Heart right ventricle (tissue), 16 donors: ENCODE measurements at regions not wholly inside any gene's neighbourhood (a gene's known extent, or its start where the extent isn't known, plus 50 kb on each side); places are given as distances from the start of the nearest gene placed in this dataset.

Source experiments
- ATAC-seq, 8 donors: fragments of 200-7000 bp; cut with Tn5 transposase; one replicate each; pipeline ENCODE4 v1.9.1; 2020; ENCODE audit warnings: mild to moderate bottlenecking in 8 of 8, moderate library complexity in 8 of 8, moderate number of reproducible peaks in 1 of 8
- DNase-seq, 2 donors: peaks; one replicate each; pipeline ENCODE4 v3.0.0-alpha.2; 2020
- H3K27ac ChIP-seq, 10 donors: fragments of 200-600 bp; sonication (generic) in 2 of 10; one replicate each; pipeline versions ENCODE4 v1.5.0 to v1.8.0; 2020 to 2022; ENCODE audit warnings: mild to moderate bottlenecking in 3 of 10
- H3K27me3 ChIP-seq, 7 donors: fragments of 200-600 bp; one replicate each; pipeline ENCODE4 v1.8.0; 2021 to 2022; ENCODE audit warnings: mild to moderate bottlenecking in 2 of 7
- H3K36me3 ChIP-seq, 9 donors: fragments of 200-600 bp; sonication (generic) in 1 of 9; one replicate each; pipeline versions ENCODE4 v1.5.0 to v1.8.0; 2020 to 2022; ENCODE audit warnings: mild to moderate bottlenecking in 2 of 9
- H3K4me1 ChIP-seq, 9 donors: fragments of 200-600 bp; sonication (generic) in 1 of 9; one replicate each; pipeline versions ENCODE4 v1.5.0 to v1.8.0; 2020 to 2022; ENCODE audit warnings: mild to moderate bottlenecking in 4 of 9
- H3K4me3 ChIP-seq, 10 donors: fragments of 200-600 bp; sonication (generic) in 2 of 10; one replicate each; pipeline versions ENCODE4 v1.5.0 to v1.8.0; 2020 to 2022; ENCODE audit warnings: mild to moderate bottlenecking in 7 of 10, moderate library complexity in 2 of 10
- H3K9me3 ChIP-seq, 11 donors: fragments of 200-600 bp in 10 of 11; sonication (generic) in 2 of 11; one replicate each; pipeline versions ENCODE4 v1.5.0 to v1.8.0; 2013 to 2022; ENCODE audit warnings: mild to moderate bottlenecking in 2 of 11, control low read depth in 1 of 11, moderate library complexity in 1 of 11
- CTCF ChIP-seq, 9 donors: fragments of 200-600 bp; sonication (generic) in 2 of 9; IDR thresholded peaks; one replicate each; pipeline versions ENCODE4 v1.5.0 to v1.8.0; 2021 to 2022; ENCODE audit warnings: antibody characterized with exemption in 9 of 9, mild to moderate bottlenecking in 5 of 9, moderate library complexity in 1 of 9
- WGBS, 2 donors: extraction: QIAGEN DNeasy Blood & Tissue Kit; methylation state at CpG; one replicate each; pipeline ENCODE4 v1.1.7; 2013; ENCODE audit warnings: inconsistent platforms in 1 of 2; 5-methylcytosine and 5-hydroxymethylcytosine counted together
- intact Hi-C, 10 donors: fragments of 100-400 bp; cut with DNase I; formaldehyde crosslinking; loops; one replicate each; pipeline versions ENCODE4 v1.11.1 to v1.14.2; 2022
- donor health status: Arrhythmogenic right ventricular cardiomyopathy.
- donor health status: ischemic (EF 13 %, LVEDD 7.1; RV severe dilation, severe dysfunction).
- donor health status: healthy with polysubstance abuse.
- donor health status: DM: no; HTN: yes; CAD: no.
- donor health status: DM: no; HTN: no; CAD: no.
- donor health status: ischemic (EF 25% LVEDD 6.9; RV normal size, moderate dysfunction).
- donor health status: ischemic (EF 25% LVEDD 5.7; RV mildly dilated, moderate dysfunction).
- donor health status: healthy.
- donor health status: DM: yes; HTN: yes; CAD: no.
- donor health status: Ischemic cardiomyopathy.
- donor health status: ischemic (EF 35%, LVEDD 5.7; RV mildly dilated, moderate dysfunction).
- donor health status: nonischemic (EF 11% LVEDD 7.7; RV severe dilation, severe dysfunction).
- donor health status: DM: yes; HTN: yes; CAD: no.
- donor health status: PGD.
- donor health status: ischemic (EF 29% LVEDD 5.4; RV normal size, mild dysfunction).
- donor health status: nonischemic (EF 23%, LVEDD 6.1; RV moderate dilation, normal function).

GRCh38 chr10:58885146-58885545 lies 291.3 kb upstream of the PHYHIPL start:
- Histone ChIP-seq H3K27me3 (no peaks in the 10 kb centered on the region), H3K4me1 (no peaks in the 10 kb centered on the region), H3K9me3 (peaks cover 0 to 34% (median 6%) of the 10 kb centered on the region in 11 donors), H3K36me3 (no peaks in the 10 kb centered on the region), H3K4me3 (no peak overlapping the region), H3K27ac (no peak overlapping the region)
- ATAC-seq, result no peak
- TF ChIP-seq CTCF (IDR thresholded peaks at IDR 0.05), result no peak
- 63 to 64% methylated on average over 3 of the region's 3 CpGs for WGBS, 2 donors
- DNase-seq, result no peak
- intact Hi-C loops, result no loop called here

GRCh38 chr10:58885686-58886345 lies 290.6 kb upstream of the PHYHIPL start:
- Histone ChIP-seq H3K4me3 (no peak overlapping the region), H3K27me3 (no peaks in the 10 kb centered on the region), H3K9me3 (peaks cover 0 to 28% (median 6%) of the 10 kb centered on the region in 11 donors), H3K4me1 (no peaks in the 10 kb centered on the region), H3K27ac (no peak overlapping the region), H3K36me3 (no peaks in the 10 kb centered on the region)
- no peak for TF ChIP-seq CTCF (IDR thresholded peaks at IDR 0.05)
- WGBS, 2 donors, result 63 to 75% methylated on average over 3 of the region's 3 CpGs
- ATAC-seq (no peak), DNase-seq (no peak)
- intact Hi-C loops, result no loop called here

GRCh38 chr10:58886406-58886805 lies 290.0 kb upstream of the PHYHIPL start:
- H3K27me3 ChIP-seq, result no peaks in the 10 kb centered on the region
- no peak overlapping the region for H3K27ac ChIP-seq
- peaks cover 0 to 22% (median 6%) of the 10 kb centered on the region in 11 donors for H3K9me3 ChIP-seq
- no peak for TF ChIP-seq CTCF (IDR thresholded peaks at IDR 0.05)
- no peaks in the 10 kb centered on the region for H3K4me1 ChIP-seq
- no peak for DNase-seq
- no peak for ATAC-seq
- intact Hi-C loops, result no loop called here
- H3K36me3 ChIP-seq, result no peaks in the 10 kb centered on the region
- H3K4me3 ChIP-seq, result no peak overlapping the region
- WGBS, 2 donors, result 68 to 82% methylated on average over 2 of the region's 2 CpGs

GRCh38 chr10:58887474-58887873 lies 289.0 kb upstream of the PHYHIPL start:
- H3K4me3 ChIP-seq, result no peak overlapping the region
- H3K36me3 ChIP-seq, result no peaks in the 10 kb centered on the region
- no peak for TF ChIP-seq CTCF (IDR thresholded peaks at IDR 0.05)
- 69 to 79% methylated on average over 2 of the region's 2 CpGs for WGBS, 2 donors
- intact Hi-C loops, result no loop called here
- no peak for DNase-seq
- no peak for ATAC-seq
- H3K27me3 ChIP-seq, result no peaks in the 10 kb centered on the region
- H3K9me3 ChIP-seq, result peaks cover 0 to 11% (median 0%) of the 10 kb centered on the region in 11 donors
- no peak overlapping the region for H3K27ac ChIP-seq
- H3K4me1 ChIP-seq, result peaks cover 0 to 9% (median 0%) of the 10 kb centered on the region in 9 donors
